B cell (primary cell): ENCODE measurements at regions not wholly inside any gene's neighbourhood (a gene's known extent, or its start where the extent isn't known, plus 50 kb on each side); places are given as distances from the start of the nearest gene placed in this dataset.

ENCODE experiments used
- ATAC-seq: fragments of 200-7000 bp; cut with Tn5 transposase; one replicate; pipeline ENCODE4 v1.10.0; 2021; ENCODE audit warnings: low read depth, mild to moderate bottlenecking, moderate number of reproducible peaks, moderate library complexity
- CTCF ChIA-PET: fragments of 350-600 bp; sonication (Branson Sonifier 250); formaldehyde crosslinking; loops from one replicate; lab custom pipeline; 2021; ENCODE audit warnings: antibody characterized with exemption, inconsistent platforms; lab: Charles Lee
- POLR2A ChIA-PET: fragments of 350-600 bp; sonication (Branson Sonifier 250); formaldehyde crosslinking; loops from one replicate; lab custom pipeline; 2021; ENCODE audit warnings: antibody characterized with exemption; lab: Charles Lee
- DNase-seq: peaks from one replicate; pipeline ENCODE4 v3.0.0; 2013
- H2AFZ ChIP-seq: 2 replicates; pipeline ENCODE4 v1.6.1; 2012; ENCODE audit warnings: mild to moderate bottlenecking, low read depth, low read length; ENCODE audit not compliant: insufficient read depth, poor library complexity, severe bottlenecking
- H3K27ac ChIP-seq, 2 donors: 1 replicate in 1 of 2; 2 replicates in 1 of 2; pipeline ENCODE4 v1.5.1; 2012 to 2013; ENCODE audit warnings: low read length in 2 of 2, mild to moderate bottlenecking in 2 of 2, moderate library complexity in 1 of 2
- H3K27me3 ChIP-seq, 4 experiments: fragments of 200-600 bp in 1 of 4; sonication (generic) in 1 of 4; replicated peaks in 1 of 4; 1 replicate in 2 of 4; 2 replicates in 2 of 4; pipeline versions ENCODE4 v1.6.1 to v1.7.0; 2013 to 2016; ENCODE audit warnings: low read length in 3 of 4, mild to moderate bottlenecking in 2 of 4, mixed read lengths in 1 of 4, moderate library complexity in 1 of 4; ENCODE audit not compliant: insufficient read depth in 4 of 4, control insufficient read depth in 3 of 4; ENCODE audit errors: control extremely low read depth in 1 of 4
- H3K36me3 ChIP-seq, 2 experiments: replicated peaks in 1 of 2; 1 replicate in 1 of 2; 2 replicates in 1 of 2; pipeline versions ENCODE4 v1.6.1 to v1.7.1; 2013; ENCODE audit warnings: low read length in 1 of 2; ENCODE audit not compliant: insufficient read depth in 2 of 2, control insufficient read depth in 1 of 2; ENCODE audit errors: control extremely low read depth in 1 of 2, extremely low read depth in 1 of 2
- H3K4me1 ChIP-seq, 2 donors: fragments of 200-600 bp in 1 of 2; sonication (generic) in 1 of 2; 1 replicate in 1 of 2; 2 replicates in 1 of 2; pipeline versions ENCODE4 v1.5.1 to v1.6.1; 2013 to 2017; ENCODE audit warnings: low read length in 2 of 2; ENCODE audit not compliant: control insufficient read depth in 2 of 2, insufficient read depth in 2 of 2
- H3K4me2 ChIP-seq: replicated peaks from 2 replicates; pipeline ENCODE3; 2012; ENCODE audit warnings: mild to moderate bottlenecking, low read depth, low read length; ENCODE audit not compliant: poor library complexity, severe bottlenecking
- H3K4me3 ChIP-seq, 5 experiments: fragments of 200-600 bp in 1 of 5; sonication (generic) in 1 of 5; 1 replicate in 3 of 5; 2 replicates in 2 of 5; pipeline versions ENCODE4 v1.5.1 to v1.7.0; 2011 to 2016; ENCODE audit warnings: low read length in 4 of 5, mild to moderate bottlenecking in 4 of 5, low read depth in 2 of 5, control low read depth in 1 of 5, moderate library complexity in 1 of 5; ENCODE audit not compliant: insufficient read depth in 1 of 5; ENCODE audit errors: control extremely low read depth in 1 of 5, extremely low read depth in 1 of 5
- H3K79me2 ChIP-seq: fragments of 200-600 bp; sonication (generic); one replicate; pipeline ENCODE4 v1.6.0; 2016; ENCODE audit warnings: low read length; ENCODE audit not compliant: control insufficient read depth, insufficient read depth
- H3K9ac ChIP-seq: fragments of 200-600 bp; sonication (generic); 2 replicates; pipeline ENCODE4 v1.6.1; 2017; ENCODE audit warnings: mild to moderate bottlenecking, low read length, moderate library complexity
- H3K9me3 ChIP-seq, 3 donors: one replicate each; pipeline versions ENCODE4 v1.6.1 to v1.7.1; 2013; ENCODE audit warnings: low read length in 2 of 3; ENCODE audit not compliant: control insufficient read depth in 2 of 3, insufficient read depth in 1 of 3; ENCODE audit errors: control extremely low read depth in 1 of 3
- H4K20me1 ChIP-seq: 2 replicates; pipeline ENCODE4 v1.6.0; 2012; ENCODE audit warnings: mild to moderate bottlenecking, low read length; ENCODE audit not compliant: insufficient read depth, control insufficient read depth, poor library complexity, severe bottlenecking
- H3K27ac Mint-ChIP-seq: one replicate; pipeline ENCODE4 v1.8.0; 2021; ENCODE audit warnings: mixed read lengths
- H3K27me3 Mint-ChIP-seq: one replicate; pipeline ENCODE4 v1.8.0; 2021; ENCODE audit warnings: mixed read lengths
- H3K4me1 Mint-ChIP-seq: one replicate; pipeline ENCODE4 v1.8.0; 2021; ENCODE audit warnings: mixed read lengths
- H3K4me3 Mint-ChIP-seq: one replicate; pipeline ENCODE4 v1.8.0; 2021; ENCODE audit warnings: mixed read lengths
- H3K9me3 Mint-ChIP-seq: one replicate; pipeline ENCODE4 v1.8.0; 2022; ENCODE audit warnings: mixed read lengths; ENCODE audit not compliant: insufficient read depth
- EZH2 ChIP-seq: IDR thresholded peaks from 2 replicates; pipeline ENCODE4 v1.6.1; 2012; ENCODE audit warnings: borderline replicate concordance, low read depth, mild to moderate bottlenecking, moderate library complexity, low read length; ENCODE audit not compliant: insufficient read depth, poor library complexity, severe bottlenecking
- WGBS: methylation state at CpG from one replicate; pipeline ENCODE4 v1.1.5; 2013; ENCODE audit warnings: missing lambda C conversion rate; ENCODE audit not compliant: insufficient coverage; 5-methylcytosine and 5-hydroxymethylcytosine counted together
- intact Hi-C: fragments of 100-400 bp; cut with micrococcal nuclease; formaldehyde crosslinking; loops from one replicate; pipeline ENCODE4 v1.10.0; 2022
- TF ChIP-seq, protein P1 (sequence below): fragments of 200-600 bp; IDR thresholded peaks from one replicate; pipeline ENCODE4 v1.8.0; 2022; ENCODE audit warnings: antibody characterized with exemption, mild to moderate bottlenecking

- peaks cover 2% of the 10 kb centered on the region for H3K4me1 Mint-ChIP-seq
- H3K27me3 Mint-ChIP-seq, result no peaks in the 10 kb centered on the region
- 67% methylated on average over 1 of the region's 3 CpGs for WGBS
- no peak overlapping the region for H3K27ac Mint-ChIP-seq
- H3K4me3 Mint-ChIP-seq, result no peak overlapping the region
- no peak overlapping the region for H3K4me3 ChIP-seq
- H3K36me3 ChIP-seq, result no peaks in the 10 kb centered on the region
- peaks cover 0 to 5% of the 10 kb centered on the region in 2 donors for H3K4me1 ChIP-seq
- no peaks in the 10 kb centered on the region for H4K20me1 ChIP-seq
- DNase-seq, result no peak
- no peak overlapping the region for H3K27ac ChIP-seq
- ChIA-PET POLR2A (no interaction called here), CTCF (no interaction called here)
- H3K9me3 Mint-ChIP-seq, result peaks cover 2% of the 10 kb centered on the region
- ATAC-seq, result no peak
- no peak for TF ChIP-seq EZH2
- TF ChIP-seq, protein P1, sequence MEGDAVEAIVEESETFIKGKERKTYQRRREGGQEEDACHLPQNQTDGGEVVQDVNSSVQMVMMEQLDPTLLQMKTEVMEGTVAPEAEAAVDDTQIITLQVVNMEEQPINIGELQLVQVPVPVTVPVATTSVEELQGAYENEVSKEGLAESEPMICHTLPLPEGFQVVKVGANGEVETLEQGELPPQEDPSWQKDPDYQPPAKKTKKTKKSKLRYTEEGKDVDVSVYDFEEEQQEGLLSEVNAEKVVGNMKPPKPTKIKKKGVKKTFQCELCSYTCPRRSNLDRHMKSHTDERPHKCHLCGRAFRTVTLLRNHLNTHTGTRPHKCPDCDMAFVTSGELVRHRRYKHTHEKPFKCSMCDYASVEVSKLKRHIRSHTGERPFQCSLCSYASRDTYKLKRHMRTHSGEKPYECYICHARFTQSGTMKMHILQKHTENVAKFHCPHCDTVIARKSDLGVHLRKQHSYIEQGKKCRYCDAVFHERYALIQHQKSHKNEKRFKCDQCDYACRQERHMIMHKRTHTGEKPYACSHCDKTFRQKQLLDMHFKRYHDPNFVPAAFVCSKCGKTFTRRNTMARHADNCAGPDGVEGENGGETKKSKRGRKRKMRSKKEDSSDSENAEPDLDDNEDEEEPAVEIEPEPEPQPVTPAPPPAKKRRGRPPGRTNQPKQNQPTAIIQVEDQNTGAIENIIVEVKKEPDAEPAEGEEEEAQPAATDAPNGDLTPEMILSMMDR, result no peak
- H3K9ac ChIP-seq, result no peak overlapping the region
- no peak overlapping the region for H2AFZ ChIP-seq
- intact Hi-C loops, result no loop called here
- H3K79me2 ChIP-seq, result no peaks in the 10 kb centered on the region
- peaks cover 0 to 5% (median 0%) of the 10 kb centered on the region in 3 donors for H3K9me3 ChIP-seq
- no peak overlapping the region for H3K4me2 ChIP-seq
- H3K27me3 ChIP-seq, result no peaks in the 10 kb centered on the region
Measured at GRCh38 chr1:244304656-244305055, 147.1 kb downstream of the ADSS2 start.

DNA sequence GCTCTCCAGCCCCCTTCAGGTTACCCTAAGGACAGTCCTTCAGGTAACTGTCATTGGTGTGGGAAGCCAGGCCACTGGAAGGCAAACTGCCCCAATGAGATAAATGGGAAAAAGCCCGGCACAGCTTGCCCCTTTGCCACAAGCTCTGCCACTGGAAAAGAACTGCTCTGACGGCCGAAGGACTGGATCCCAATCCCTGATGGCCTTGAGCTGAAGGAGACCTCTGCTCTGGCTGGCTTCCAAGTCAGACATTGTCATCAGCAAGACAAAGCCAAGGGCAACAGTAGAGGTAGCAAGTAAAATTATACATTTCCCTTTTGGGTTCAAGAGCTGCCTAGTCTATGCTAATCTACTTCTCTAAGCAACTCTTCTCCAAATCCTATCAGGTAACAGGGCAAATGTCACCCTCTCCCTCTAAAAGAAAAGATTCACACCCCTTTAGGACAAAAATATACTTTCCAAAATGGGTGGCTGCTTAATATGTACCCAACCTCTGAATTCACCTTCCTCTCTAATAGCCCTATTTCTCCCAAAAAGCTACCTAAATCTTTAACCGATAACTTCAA, 145.8 kb downstream of the ADSS2 start:
- intact Hi-C loops, result no loop called here
- Histone ChIP-seq H3K36me3 (no peaks in the 10 kb centered on the region), H3K9ac (no peak overlapping the region), H3K9me3 (peaks cover 0 to 4% (median 0%) of the 10 kb centered on the region in 3 donors), H3K4me2 (no peak overlapping the region), H3K79me2 (no peaks in the 10 kb centered on the region), H3K27me3 (no peaks in the 10 kb centered on the region), H3K27ac (no peak overlapping the region), H3K4me3 (no peak overlapping the region), H2AFZ (no peak overlapping the region), H3K4me1 (no peaks in the 10 kb centered on the region), H4K20me1 (no peaks in the 10 kb centered on the region)
- Mint-ChIP-seq H3K4me1 (peaks cover 2% of the 10 kb centered on the region), H3K4me3 (no peak overlapping the region), H3K9me3 (peaks cover 2% of the 10 kb centered on the region), H3K27ac (no peak overlapping the region), H3K27me3 (no peaks in the 10 kb centered on the region)
- ChIA-PET POLR2A (no interaction called here), CTCF (no interaction called here)
- ATAC-seq (no peak), DNase-seq (no peak)
- TF ChIP-seq, protein P1, result no peak
- TF ChIP-seq EZH2, result no peak
- WGBS, result 100% methylated on average over 4 of the region's 4 CpGs
